A204.1 (cell line): ENCODE measurements at regions not wholly inside any gene's neighbourhood (a gene's known extent, or its start where the extent isn't known, plus 50 kb on each side); places are given as distances from the start of the nearest gene placed in this dataset.
"Not testable (repeated sequence)": the region's sequence is repeated elsewhere in the genome, so short reads cannot be mapped to it uniquely, and the experiment has no call there.

ENCODE experiments used
- FAIRE-seq: peaks from 2 replicates; lab custom pipeline; 2012; peaks lifted over from hg19 to GRCh38; lab: Jason Lieb, UNC

- FAIRE-seq, result no peak
Observed at GRCh38 chr1:29575826-29576225, 339.5 kb downstream of the PTPRU start.

- no peak for FAIRE-seq
Observed at GRCh38 chr1:29575277-29575676, 339.0 kb downstream of the PTPRU start.

GRCh38 chr1:29574871-29575270 lies 338.5 kb downstream of the PTPRU start:
- no peak for FAIRE-seq

- FAIRE-seq, result no peak
Observed at GRCh38 chr1:29569971-29570634, 333.8 kb downstream of the PTPRU start.

GRCh38 chr1:29567257-29567656 lies 330.9 kb downstream of the PTPRU start:
- FAIRE-seq, result no peak

GRCh38 chr1:29565490-29565889 lies 329.2 kb downstream of the PTPRU start:
- no peak for FAIRE-seq

- FAIRE-seq, result no peak
Observed at GRCh38 chr1:29563571-29563970, 327.2 kb downstream of the PTPRU start.

GRCh38 chr1:29563092-29563491 lies 326.8 kb downstream of the PTPRU start:
- no peak for FAIRE-seq

- no peak for FAIRE-seq
Observed at GRCh38 chr1:29559056-29559455, 322.7 kb downstream of the PTPRU start.

- no peak for FAIRE-seq
Observed at GRCh38 chr1:29557701-29558600, 321.6 kb downstream of the PTPRU start.

- no peak for FAIRE-seq
Observed at GRCh38 chr1:29557066-29557465, 320.7 kb downstream of the PTPRU start.

- FAIRE-seq, result no peak
Observed at GRCh38 chr1:29556657-29557056, 320.3 kb downstream of the PTPRU start.

- FAIRE-seq, result no peak
Observed at GRCh38 chr1:29555043-29555620, 318.8 kb downstream of the PTPRU start.

- FAIRE-seq, result no peak
Observed at GRCh38 chr1:29554208-29554778, 318.0 kb downstream of the PTPRU start.

GRCh38 chr1:29551123-29551936 lies 315.0 kb downstream of the PTPRU start:
- no peak for FAIRE-seq

- FAIRE-seq, result no peak
Observed at GRCh38 chr1:29550119-29550841, 314.0 kb downstream of the PTPRU start.

GRCh38 chr1:29549728-29550118 lies 313.4 kb downstream of the PTPRU start:
- FAIRE-seq, result not testable (repeated sequence)

GRCh38 chr1:29549001-29549400 lies 312.7 kb downstream of the PTPRU start:
- no peak for FAIRE-seq

GRCh38 chr1:29548091-29548490 lies 311.8 kb downstream of the PTPRU start:
- no peak for FAIRE-seq

- no peak for FAIRE-seq
Observed at GRCh38 chr1:29547300-29547699, 311.0 kb downstream of the PTPRU start.

- no peak for FAIRE-seq
Observed at GRCh38 chr1:29546496-29546895, 310.2 kb downstream of the PTPRU start.
